UCSD-AML1 (cell line): ENCODE measurements at regions not wholly inside any gene's neighbourhood (a gene's known extent, or its start where the extent isn't known, plus 50 kb on each side); places are given as distances from the start of the nearest gene placed in this dataset.
"Not testable (repeated sequence)": the region's sequence is repeated elsewhere in the genome, so short reads cannot be mapped to it uniquely, and the experiment has no call there.

Experiments used
- DNase-seq: peaks from one replicate; lab custom pipeline; 2025; ENCODE audit not compliant: unreplicated experiment; lab: John Stamatoyannopoulos, UW

DNA sequence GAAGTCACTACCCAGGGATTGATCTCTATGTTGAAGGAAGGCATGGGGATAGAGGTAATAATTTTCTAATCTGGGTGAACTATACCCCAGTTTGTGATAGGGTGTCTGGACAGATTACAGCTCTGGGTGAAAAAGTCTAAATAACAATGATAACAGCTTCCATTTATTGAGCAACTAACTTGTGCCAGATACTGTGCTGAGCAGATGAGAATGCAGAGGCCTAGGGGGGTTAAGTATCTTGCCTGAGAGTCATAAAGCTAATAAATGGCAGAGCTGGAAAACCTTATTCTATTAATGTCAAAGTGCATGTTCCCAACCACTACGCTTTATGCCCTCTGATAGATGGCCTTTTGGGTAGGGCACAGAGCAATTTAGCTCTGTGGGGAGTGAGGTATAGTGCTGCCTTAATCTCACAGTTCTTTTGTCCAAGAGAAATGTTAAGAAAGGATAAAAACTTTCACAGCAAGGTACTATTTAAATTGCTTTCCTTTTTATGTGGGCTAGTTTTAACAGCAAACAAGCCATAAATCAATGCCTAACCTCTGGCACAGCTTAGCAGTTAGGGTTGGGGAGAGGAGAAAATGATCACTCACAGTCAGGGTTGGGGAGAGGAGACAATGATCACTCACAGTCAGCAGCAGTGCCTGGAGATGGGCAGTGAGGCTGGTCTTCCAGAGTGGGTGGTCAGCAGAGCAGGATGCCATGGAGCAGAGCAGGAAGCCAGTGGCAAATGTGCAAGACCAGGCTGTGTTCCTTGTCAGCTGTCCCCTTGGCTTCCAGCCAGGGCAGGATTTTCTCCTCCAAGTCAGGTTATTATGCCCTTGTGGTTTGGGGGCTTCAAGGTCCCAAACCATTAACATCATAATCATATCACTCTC is 187.0 kb downstream of the CARTPT start:
- DNase-seq, result no peak

DNA sequence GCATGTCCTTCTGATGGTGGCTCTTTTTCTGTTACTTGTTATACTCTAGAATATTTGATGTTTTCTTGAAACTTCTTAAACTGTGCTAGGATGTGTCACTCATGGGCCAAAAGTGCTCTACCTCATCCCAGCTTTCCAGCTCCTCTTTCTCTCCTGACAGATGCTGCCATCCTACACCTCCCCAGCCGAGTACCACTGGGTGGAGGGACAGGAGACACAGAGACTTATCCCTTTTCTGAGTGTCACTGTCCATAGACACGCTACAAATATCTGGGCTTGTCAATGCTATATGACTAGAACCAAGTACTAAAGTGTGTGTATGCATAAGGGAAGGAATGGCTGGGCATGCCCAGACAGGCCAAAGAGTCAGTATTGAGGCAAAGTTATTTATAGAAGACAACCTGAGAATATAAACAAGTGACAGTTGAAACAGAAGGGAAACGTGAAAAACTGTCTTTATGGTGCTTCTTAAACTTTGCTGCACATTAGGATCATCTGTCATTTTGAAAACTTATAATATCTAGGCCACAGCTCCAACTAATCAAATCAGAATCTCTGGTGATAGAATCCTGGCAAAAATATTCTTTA is 188.0 kb downstream of the CARTPT start:
- no peak for DNase-seq

DNA sequence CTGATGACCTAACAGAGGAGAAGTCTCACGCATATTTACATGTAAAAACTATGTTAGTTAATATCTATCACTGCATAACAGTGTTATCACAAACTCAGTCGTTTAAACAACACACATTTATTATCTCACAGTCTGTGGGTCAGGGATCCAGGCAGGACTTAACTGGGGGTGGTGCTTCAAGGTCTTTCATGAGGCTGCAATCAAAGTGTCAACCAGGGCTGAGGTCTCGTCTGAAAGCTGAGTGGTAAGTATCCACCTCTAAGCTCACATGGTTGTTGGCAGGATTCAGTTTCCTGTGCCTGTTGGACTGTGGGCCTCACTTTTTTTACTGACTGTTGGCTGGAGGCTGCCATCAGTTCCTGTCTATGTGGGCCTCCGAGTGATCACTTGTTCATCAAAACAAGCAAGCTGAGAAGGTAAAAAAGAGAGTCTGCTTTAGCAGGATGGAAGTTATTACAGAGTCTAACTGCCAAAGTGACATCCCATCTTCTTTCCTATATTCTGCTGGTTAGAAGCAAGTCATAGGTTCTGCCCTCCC is 188.6 kb downstream of the CARTPT start:
- DNase-seq, result no peak

DNA sequence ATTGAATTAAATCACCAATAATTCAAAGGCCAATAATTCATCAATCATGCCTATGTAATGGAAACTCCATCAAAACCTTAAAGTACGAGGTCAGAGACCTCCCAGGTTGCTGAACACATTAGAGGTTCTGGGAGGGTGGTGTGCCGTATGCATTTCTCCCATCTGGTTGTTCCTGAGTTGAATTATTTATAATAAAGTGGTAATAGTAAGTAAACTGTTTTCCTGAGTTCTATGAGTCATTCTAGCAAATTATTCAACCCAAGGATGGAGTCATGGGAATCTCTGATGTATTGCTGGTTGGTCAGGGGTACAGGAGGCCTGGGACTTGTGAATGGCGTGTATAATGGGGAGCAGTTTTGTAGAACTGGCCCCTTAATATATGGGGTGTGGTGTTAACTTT is 191.7 kb downstream of the CARTPT start:
- no peak for DNase-seq

DNA sequence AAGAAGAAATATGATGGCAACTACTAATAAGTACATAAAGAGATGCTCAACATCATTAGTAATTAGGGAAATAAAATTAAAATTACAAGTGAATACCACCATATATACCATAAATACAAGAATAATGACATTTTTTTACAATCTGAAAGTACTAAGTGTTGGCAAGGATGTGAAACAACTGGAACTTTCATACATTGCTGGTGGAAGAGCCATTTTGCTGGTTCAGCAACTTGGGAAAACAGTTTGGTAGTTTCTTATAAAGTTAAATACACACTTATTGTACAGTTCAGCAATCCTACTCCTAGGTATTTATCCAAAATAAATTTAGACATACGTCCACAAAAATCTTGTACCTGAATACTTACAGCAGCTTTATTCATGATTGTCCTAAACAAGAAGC is 192.9 kb downstream of the CARTPT start:
- DNase-seq, result no peak

DNA sequence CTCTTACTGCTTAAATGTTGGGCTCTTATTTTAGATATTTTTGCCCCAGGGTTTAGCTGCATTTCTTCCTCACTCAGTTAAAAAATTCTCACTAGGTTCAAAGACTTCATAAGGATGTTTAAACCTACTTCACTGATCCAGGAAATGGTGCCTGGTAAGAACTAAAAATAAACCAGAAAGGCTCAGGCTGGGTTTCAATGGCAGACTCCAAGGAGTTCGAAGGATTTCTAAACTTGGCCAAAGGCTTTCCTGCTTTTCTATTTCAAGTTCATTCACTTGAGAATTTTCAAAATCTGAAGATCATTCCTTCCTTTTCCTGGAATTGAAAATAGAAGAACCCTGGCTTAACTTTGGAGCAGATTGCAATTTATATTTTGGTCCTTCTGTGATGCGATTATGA is 193.0 kb upstream of the MAP1B start:
- no peak for DNase-seq

DNA sequence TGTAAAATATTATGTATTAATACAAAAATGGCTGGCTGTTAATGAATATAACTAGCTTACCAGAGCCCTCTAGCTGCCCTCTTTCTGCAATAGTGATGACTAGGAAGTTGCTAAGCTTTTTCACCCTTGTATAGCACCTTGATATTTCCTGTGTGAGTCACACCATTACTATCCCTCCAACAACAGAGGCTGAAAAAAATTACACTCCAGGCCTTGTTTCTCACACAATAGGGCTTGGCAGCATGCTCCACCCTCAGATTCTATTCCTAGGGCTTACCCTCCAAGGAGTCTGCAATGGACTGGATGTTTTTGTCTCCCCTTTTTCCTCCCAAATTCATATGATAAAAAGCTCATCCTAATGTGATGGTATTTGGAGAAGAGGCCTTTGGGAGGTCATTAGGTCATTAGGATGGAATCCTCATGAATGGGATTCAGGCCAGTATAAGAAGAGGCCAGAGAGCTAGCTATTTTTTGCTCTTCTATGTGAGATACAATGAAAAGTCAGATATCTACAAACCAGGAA is 184.6 kb upstream of the MAP1B start:
- DNase-seq, result no peak

DNA sequence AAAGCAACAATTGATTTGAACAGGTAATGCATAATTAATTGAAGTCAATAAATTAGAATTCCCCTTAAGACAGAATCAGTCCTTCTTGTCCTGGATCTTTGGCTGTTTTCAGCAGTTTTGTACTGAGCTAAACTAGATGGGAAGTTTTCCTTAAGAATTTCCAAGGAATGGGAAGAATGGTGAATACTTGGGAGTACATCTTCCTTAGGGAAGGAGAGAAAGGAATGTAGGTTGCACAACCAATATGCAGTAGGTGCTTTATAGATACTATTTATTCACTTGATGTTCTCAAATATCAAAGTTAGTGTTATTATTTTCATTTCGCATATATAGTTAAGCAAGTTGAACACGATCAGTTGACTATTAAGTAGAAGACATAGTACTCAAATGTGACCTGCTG is 183.5 kb upstream of the MAP1B start:
- no peak for DNase-seq

DNA sequence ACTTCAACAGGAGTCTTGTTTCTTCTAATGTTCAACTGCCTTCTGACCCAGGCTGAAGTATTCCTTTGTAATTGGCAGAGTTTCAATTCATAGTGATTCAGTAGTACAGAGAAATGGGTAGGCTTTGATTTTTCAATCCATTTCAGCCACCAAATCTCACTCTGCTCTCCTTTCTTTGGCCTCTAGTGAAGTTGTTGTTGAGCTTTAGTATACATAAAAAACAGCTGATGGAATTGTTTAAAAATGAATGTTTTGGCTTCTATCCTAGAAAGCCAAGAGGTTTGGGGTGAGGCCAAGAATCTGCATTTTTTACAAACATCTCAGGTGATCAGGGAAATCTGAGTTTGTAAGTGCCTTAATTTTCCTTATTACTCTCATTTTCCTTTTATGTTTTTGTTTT is 182.9 kb upstream of the MAP1B start:
- DNase-seq, result no peak

DNA sequence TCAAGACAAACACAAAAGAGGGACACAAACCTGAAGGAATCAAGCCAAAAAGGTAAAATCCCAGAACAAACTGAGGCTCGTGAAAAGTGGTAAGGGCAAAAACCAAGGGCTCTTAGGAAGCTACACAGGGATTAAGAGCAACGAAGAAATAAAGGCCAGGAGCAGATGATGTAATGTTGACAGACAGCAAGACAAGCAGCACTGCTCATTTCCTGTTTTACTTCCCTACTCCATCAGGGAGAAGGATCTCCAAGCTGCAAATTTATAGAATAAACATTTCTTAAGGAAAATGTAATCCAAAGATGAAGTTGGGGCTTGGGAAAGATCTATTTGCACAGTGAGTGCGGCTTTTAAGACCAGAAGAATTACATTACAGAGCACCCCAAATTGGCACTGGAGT is 182.3 kb upstream of the MAP1B start:
- no peak for DNase-seq

DNA sequence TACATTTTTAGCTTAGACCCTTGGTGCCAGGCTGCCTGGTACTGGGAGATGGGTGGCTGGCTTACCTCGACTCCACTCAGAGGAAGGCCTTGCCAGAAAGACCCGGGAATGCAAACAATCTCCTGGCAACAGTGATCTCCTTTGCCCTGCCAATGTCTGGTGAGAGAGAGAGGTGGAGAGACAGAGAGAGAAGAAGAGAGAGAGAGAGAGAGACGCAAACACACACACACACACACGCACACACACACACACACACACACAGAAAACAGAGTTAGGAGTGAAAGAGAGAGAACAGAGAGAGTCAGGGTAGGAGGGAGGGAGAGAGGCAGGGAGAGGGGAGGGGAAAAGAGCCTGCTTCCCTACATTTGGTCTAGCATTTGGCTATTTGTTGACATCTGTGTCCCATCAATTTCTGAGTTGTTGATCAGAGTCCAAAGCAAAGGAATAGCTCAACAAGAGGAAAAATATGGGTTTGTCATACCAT is 181.6 kb upstream of the MAP1B start:
- DNase-seq, result no peak

DNA sequence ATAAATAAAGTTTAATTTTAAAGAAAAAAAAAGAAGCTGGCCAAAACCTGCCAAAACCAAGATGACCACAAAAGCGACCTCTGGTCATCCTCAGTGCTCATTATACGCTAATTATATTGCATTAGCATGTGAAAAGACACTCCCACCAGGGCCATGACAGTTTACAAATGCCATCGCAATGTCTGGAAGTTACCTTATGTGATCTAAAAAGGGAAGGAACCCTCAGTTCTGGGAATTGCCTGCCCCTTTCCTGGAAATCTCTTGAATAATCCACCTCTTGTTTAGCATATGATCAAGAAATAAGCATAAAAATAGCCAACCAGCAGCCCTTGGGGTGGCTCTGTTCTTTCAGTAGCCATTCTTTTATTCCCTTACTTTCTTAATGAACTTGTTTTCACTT is 178.3 kb upstream of the MAP1B start:
- DNase-seq, result no peak

DNA sequence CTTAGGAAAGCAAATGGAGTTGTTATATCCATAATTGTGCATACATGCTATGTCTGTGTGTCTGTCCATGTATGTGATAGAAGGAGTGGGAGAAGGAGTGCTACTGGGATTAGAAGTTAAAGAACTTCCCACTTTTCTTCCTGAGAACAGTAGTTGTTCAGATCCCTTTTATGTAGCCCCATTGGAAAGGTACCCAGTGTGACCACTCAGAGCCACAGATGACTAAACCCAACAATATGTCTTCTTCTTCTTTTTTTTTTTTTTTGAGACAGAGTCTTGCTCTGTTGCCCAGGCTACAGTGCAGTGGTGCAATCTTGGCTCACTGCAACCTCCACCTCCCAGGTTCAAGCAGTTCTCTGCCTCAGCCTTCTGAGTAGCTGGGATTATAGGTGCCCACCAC is 176.7 kb upstream of the MAP1B start:
- DNase-seq, result not testable (repeated sequence)

DNA sequence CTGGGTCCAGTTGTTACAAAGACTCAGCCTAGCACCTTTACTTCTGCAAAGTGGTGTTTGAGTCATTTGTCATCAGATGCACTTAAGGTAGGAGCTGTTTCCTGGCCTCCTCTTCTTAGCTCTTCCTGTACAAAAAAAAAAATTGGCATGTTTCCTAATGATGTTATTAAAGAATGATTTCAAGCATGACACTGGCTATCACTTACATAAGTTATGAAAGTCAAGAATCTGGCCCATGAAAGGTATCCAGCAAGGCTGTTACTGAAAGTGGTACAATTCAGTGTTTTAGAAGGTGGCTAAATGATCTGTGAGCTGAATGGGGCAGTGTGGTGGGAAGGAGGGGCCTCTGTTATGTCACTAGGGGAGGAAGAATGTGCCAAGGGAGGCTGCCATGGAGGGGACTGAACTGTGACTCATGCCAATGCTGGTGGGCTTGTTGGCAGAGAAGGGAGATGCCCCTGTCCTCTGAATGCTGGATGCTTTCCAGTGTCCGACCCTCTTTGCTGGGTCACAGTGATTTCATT is 175.1 kb upstream of the MAP1B start:
- DNase-seq, result no peak

DNA sequence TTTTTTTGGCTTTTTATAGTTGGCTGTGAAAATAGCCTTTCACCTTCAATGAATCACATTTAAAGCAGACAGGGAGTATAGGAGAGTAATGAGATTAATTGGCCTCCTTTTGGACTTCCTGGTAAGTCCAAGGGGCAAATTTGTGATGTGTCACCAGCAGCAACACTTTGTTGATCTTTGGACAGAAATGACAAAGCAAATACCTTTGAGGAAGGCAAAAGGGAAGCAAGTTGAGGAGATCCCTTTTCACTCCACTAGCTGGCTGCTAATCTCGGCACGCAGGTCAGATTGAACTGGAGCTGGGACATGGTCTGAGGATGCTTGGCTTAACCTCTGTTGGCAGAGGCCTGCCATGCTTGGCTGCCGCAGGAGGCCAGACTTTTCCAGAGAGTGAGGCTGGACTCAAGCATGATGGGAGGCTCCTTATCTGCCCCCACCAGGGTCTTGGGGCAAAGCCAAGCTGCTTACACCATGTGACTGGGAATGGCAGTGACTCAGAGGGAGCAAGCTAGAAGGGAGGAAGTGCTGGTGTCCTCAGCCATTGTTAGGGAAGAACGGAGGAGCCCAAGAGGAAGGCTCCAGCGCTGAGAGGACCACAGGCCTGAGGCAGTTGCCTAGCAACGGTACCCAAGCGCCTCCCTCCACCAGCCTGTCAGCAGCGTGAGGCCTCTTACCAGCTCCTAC is 174.5 kb upstream of the MAP1B start:
- no peak for DNase-seq

DNA sequence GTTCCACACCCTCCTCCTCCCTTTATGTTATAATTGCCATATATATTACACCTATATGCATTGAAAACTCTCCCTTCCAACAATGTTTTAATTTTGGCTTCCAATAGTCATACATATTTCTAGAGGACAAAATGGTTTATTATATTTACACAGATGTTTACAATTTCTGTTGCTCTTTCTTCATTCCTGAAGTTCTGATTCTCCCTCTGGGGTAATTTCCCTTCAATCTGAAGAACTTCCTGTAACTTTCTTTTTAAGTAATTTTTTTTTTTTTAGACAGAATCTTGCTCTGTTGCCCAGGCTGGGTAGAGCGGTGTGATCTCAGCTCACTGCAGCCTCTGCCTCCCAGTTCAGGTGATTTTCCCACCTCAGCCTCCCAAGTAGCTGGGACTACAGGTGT is 173.0 kb upstream of the MAP1B start:
- no peak for DNase-seq

DNA sequence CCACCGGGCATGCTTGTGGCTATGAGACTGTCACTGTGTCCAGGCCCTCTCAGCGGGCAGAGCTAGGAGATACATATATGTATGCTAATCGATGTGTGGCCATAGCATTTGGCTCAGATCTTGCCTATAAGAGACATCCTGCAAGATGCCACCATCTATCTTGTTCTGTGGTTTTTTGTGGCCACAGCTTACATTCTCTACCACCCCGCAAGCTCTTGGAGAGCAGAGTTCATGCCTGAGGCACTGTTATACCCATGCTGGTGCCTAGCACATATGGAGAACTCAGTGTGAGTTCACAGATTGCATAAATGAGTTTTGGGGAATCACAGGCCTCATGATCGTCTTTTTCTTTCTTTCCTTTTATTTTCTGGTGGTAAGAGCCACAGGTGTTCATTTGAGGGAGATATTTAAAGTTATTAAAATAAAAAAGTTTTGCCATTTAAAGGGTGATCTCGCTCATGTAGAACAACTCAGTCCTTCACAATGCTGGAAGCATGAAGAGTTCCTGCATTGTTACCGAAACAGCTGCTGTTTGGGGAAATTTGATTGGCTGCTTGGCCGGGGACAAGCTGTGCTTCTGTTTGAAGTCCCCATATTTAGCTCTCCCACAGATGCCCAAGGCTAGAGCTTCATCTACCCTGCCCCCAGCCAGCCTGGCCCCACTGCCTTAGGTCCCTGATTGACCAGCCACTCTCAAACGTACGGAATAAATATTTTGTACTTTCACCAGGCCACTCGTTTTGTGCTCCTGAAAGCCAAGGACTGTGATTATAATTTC is 169.2 kb upstream of the MAP1B start:
- no peak for DNase-seq

DNA sequence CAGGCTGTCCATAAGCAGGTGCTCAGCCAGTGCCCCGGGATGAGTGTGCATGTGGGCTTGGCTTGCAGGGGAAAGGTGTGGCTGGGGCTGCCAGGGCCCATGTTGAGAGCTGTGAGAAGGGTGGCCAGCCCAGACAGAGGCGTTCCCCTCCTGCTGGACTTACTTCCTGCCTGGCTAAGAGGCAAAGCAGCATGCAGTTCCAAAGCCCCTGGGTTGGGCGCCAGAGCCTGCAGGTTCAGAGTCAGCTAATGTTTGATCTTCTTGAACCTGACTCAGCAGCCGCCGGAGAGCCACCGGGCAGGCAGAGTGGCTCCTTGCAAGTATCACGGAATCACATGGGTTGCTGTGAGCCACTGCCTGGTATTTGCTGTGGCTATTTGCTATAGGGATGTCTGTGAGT is 168.4 kb upstream of the MAP1B start:
- no peak for DNase-seq

DNA sequence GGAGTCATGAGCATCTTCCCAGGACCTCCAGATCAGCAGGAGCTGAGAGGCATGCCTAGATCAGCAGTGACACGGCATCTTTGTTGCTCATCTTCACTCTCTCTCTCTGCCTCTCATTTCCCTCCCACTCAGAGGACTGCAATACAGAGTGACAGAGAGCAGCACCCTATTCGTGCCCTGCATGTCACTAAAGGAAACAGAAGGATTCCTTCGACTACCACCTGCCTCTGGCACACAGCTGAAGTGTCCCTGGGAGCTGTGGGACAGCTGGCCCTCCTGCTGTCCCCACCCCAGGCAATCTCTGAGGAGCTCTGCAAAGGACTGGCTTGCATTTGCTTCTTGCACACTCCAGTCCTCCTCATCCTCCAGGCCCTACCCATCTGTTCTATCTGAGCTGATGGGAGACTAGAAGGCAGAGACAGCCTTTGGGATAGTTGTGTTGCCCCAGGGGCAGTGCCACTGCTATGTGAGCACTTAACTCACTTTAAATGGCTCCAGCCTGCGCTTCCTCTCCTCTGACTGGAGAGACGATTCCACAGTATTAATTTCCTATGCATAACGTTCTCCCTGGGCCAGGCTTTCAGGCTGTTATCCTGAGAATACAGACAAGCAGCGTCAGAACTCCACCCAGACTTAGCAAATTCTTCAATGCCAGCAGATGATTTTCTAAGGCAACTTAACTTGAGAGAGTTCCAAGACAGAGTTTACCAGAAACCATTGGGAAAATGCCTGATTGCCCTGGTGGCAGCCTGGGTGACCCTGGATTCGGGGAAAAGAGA is 167.6 kb upstream of the MAP1B start:
- no peak for DNase-seq

DNA sequence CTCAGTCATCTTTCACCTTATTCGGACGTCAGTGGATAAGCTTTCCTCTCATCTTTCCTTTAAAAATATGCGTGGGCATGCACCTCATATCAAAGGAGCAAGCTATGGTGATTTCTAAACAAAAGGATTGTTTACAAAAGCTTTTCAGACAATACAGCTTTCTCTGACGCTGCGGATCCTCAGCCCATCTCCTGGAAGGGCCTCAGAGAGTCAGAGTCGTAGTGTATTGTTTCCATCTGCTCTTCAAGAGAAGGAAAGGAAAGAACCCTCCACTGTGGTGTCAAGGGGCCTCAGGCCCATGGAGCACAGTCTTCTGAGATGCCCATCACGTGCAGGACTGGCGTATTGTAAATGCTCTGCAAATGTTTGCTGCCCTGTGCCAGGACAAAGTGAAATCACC is 163.4 kb upstream of the MAP1B start:
- DNase-seq, result no peak
